ENCODE measurements at regions not wholly inside any gene's neighbourhood (a gene's known extent, or its start where the extent isn't known, plus 50 kb on each side); places are given as distances from the start of the nearest gene placed in this dataset.

- Histone ChIP-seq H3K4me3 (ENCODE audit: low read length in 3 of 3) (no peak overlapping the region), H3K27ac (ENCODE audit: low read depth in 2 of 2, low read length in 2 of 2) (no peak overlapping the region), H3K9me3 (ENCODE audit: control insufficient read depth in 2 of 3, insufficient read depth in 1 of 3, low read length in 3 of 3) (no peaks in the 10 kb centered on the region), H3K27me3 (ENCODE audit: control insufficient read depth, insufficient read depth, low read length) (no peaks in the 10 kb centered on the region), H3K36me3 (ENCODE audit: control insufficient read depth in 2 of 3, insufficient read depth in 3 of 3, low read length in 3 of 3) (no peaks in the 10 kb centered on the region), H3K4me1 (ENCODE audit: control insufficient read depth in 2 of 3, insufficient read depth in 2 of 3, low read depth in 1 of 3, low read length in 3 of 3) (no peaks in the 10 kb centered on the region), H3K9ac (ENCODE audit: low read length in 3 of 3) (no peak overlapping the region)
- DNase-seq (peak; percentile 79 to 91 (median 87)), FAIRE-seq (no peak)
- intact Hi-C loops (cut with DNase I) = no loop called here
- TF ChIP-seq CTCF (IDR thresholded peaks at IDR 0.05; ENCODE audit: borderline replicate concordance, extremely low read depth, insufficient read depth) = no peak
Observed at GRCh38 chr2:117523267-117523666, 291.2 kb upstream of the DDX18 start.

GRCh38 chr2:117523711-117524238, 290.7 kb upstream of the DDX18 start:
- H3K36me3 ChIP-seq (ENCODE audit: control insufficient read depth in 2 of 3, insufficient read depth in 3 of 3, low read length in 3 of 3) = no peaks in the 10 kb centered on the region
- no peak overlapping the region for H3K4me3 ChIP-seq (ENCODE audit: low read length in 3 of 3)
- H3K27ac ChIP-seq (ENCODE audit: low read depth in 2 of 2, low read length in 2 of 2) = no peak overlapping the region
- no peak for TF ChIP-seq CTCF (IDR thresholded peaks at IDR 0.05; ENCODE audit: borderline replicate concordance, extremely low read depth, insufficient read depth)
- no peak for FAIRE-seq
- H3K4me1 ChIP-seq (ENCODE audit: control insufficient read depth in 2 of 3, insufficient read depth in 2 of 3, low read depth in 1 of 3, low read length in 3 of 3) = no peaks in the 10 kb centered on the region
- intact Hi-C loops (cut with DNase I) = no loop called here
- no peaks in the 10 kb centered on the region for H3K27me3 ChIP-seq (ENCODE audit: control insufficient read depth, insufficient read depth, low read length)
- no peak overlapping the region for H3K9ac ChIP-seq (ENCODE audit: low read length in 3 of 3)
- peak in 2 of 5 donors; percentile 19 to 25 for DNase-seq
- H3K9me3 ChIP-seq (ENCODE audit: control insufficient read depth in 2 of 3, insufficient read depth in 1 of 3, low read length in 3 of 3) = no peaks in the 10 kb centered on the region

GRCh38 chr2:117536139-117536538, 278.4 kb upstream of the DDX18 start:
- Histone ChIP-seq H3K9me3 (ENCODE audit: control insufficient read depth in 2 of 3, insufficient read depth in 1 of 3, low read length in 3 of 3) (peaks cover 0 to 6% (median 0%) of the 10 kb centered on the region in 3 donors), H3K4me1 (ENCODE audit: control insufficient read depth in 2 of 3, insufficient read depth in 2 of 3, low read depth in 1 of 3, low read length in 3 of 3) (no peaks in the 10 kb centered on the region), H3K27me3 (ENCODE audit: control insufficient read depth, insufficient read depth, low read length) (no peaks in the 10 kb centered on the region), H3K27ac (ENCODE audit: low read depth in 2 of 2, low read length in 2 of 2) (no peak overlapping the region), H3K9ac (ENCODE audit: low read length in 3 of 3) (no peak overlapping the region), H3K4me3 (ENCODE audit: low read length in 3 of 3) (no peak overlapping the region), H3K36me3 (ENCODE audit: control insufficient read depth in 2 of 3, insufficient read depth in 3 of 3, low read length in 3 of 3) (no peaks in the 10 kb centered on the region)
- FAIRE-seq (no peak), DNase-seq (peak in 3 of 5 donors; percentile 25 to 49 (median 29))
- peak; percentile 19 for TF ChIP-seq CTCF (IDR thresholded peaks at IDR 0.05; ENCODE audit: borderline replicate concordance, extremely low read depth, insufficient read depth)
- intact Hi-C loops (cut with DNase I) = no loop called here

GRCh38 chr2:117537032-117537431, 277.5 kb upstream of the DDX18 start:
- no peak for TF ChIP-seq CTCF (IDR thresholded peaks at IDR 0.05; ENCODE audit: borderline replicate concordance, extremely low read depth, insufficient read depth)
- Histone ChIP-seq H3K27ac (ENCODE audit: low read depth in 2 of 2, low read length in 2 of 2) (no peak overlapping the region), H3K9ac (ENCODE audit: low read length in 3 of 3) (no peak overlapping the region), H3K27me3 (ENCODE audit: control insufficient read depth, insufficient read depth, low read length) (no peaks in the 10 kb centered on the region), H3K36me3 (ENCODE audit: control insufficient read depth in 2 of 3, insufficient read depth in 3 of 3, low read length in 3 of 3) (no peaks in the 10 kb centered on the region), H3K9me3 (ENCODE audit: control insufficient read depth in 2 of 3, insufficient read depth in 1 of 3, low read length in 3 of 3) (peaks cover 0 to 6% (median 0%) of the 10 kb centered on the region in 3 donors), H3K4me1 (ENCODE audit: control insufficient read depth in 2 of 3, insufficient read depth in 2 of 3, low read depth in 1 of 3, low read length in 3 of 3) (no peaks in the 10 kb centered on the region), H3K4me3 (ENCODE audit: low read length in 3 of 3) (no peak overlapping the region)
- intact Hi-C loops (cut with DNase I) = no loop called here
- FAIRE-seq (no peak), DNase-seq (no peak)

Data from kidney (tissue), 13 donors.